ENCODE measurements at regions not wholly inside any gene's neighbourhood (a gene's known extent, or its start where the extent isn't known, plus 50 kb on each side); places are given as distances from the start of the nearest gene placed in this dataset.

DNA sequence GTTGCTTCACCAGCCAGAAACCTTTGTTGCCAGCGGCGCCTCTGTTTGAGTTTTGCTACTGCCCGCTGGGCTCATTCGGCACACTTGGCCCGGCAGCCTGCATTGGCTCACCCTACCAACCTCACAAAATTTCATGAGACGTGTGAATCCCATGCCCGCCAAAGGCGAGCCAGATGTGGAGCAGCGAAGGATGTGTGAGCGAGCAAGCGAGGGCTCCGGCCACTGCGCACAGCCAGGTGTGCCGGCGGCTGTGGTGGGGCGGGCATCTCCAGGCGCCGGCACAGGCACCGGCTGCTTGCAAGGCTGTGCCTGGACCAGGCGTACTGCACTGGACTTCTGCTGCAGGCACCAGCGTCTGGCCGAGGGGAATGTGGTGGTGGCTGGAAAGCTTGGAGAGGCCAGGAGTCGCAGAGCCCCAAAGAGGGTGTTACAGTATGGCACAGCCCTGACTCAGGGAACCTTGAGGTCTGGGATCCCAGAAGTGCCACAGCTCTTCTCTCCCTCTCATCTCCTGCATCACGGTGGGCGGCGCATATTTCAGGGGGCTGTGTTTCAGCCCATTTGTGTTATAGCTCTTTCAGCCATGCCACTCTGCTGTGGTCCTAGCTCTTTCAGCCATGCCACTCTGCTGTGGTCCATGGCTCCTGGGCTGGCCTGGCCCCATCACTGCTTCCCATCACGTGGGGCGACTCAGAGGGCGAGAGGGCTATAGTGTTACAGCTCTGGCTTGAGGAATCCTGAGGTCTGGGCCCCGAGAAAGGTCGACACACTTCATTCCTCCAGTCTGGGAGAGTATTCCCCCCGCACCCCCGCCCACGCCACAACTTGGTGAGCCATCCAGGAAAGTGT is 592.0 kb upstream of the SLITRK5 start:
- ChIA-PET CTCF (no interaction called here), POLR2A (no interaction called here)
- BruUV-seq (replicated peaks): no TSS peak
- no peaks in the 10 kb centered on the region for H3K36me3 ChIP-seq (ENCODE audit: control insufficient read depth, insufficient read depth, low read length)
- intact Hi-C loops (cut with micrococcal nuclease; ENCODE audit: unreplicated experiment): no loop called here
- in situ Hi-C loops (cut with HindIII; ENCODE audit: low pct_unique_long_range_greater_than_20kb, low sequenced_read_pairs): no loop called here
- no peaks in the 10 kb centered on the region; the same call in 1 of the 2 replicates for H3K9me3 ChIP-seq (ENCODE audit: control insufficient read depth, insufficient read depth, low read depth, low read length)
- TF ChIP-seq, protein P1, sequence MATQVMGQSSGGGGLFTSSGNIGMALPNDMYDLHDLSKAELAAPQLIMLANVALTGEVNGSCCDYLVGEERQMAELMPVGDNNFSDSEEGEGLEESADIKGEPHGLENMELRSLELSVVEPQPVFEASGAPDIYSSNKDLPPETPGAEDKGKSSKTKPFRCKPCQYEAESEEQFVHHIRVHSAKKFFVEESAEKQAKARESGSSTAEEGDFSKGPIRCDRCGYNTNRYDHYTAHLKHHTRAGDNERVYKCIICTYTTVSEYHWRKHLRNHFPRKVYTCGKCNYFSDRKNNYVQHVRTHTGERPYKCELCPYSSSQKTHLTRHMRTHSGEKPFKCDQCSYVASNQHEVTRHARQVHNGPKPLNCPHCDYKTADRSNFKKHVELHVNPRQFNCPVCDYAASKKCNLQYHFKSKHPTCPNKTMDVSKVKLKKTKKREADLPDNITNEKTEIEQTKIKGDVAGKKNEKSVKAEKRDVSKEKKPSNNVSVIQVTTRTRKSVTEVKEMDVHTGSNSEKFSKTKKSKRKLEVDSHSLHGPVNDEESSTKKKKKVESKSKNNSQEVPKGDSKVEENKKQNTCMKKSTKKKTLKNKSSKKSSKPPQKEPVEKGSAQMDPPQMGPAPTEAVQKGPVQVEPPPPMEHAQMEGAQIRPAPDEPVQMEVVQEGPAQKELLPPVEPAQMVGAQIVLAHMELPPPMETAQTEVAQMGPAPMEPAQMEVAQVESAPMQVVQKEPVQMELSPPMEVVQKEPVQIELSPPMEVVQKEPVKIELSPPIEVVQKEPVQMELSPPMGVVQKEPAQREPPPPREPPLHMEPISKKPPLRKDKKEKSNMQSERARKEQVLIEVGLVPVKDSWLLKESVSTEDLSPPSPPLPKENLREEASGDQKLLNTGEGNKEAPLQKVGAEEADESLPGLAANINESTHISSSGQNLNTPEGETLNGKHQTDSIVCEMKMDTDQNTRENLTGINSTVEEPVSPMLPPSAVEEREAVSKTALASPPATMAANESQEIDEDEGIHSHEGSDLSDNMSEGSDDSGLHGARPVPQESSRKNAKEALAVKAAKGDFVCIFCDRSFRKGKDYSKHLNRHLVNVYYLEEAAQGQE (IDR thresholded peaks at IDR 0.05; ENCODE audit: insufficient read depth in 1 of 2, low read depth in 2 of 2, low read length in 1 of 2): no peak
- TF ChIP-seq POLR2AphosphoS5 (IDR thresholded peaks at IDR 0.05; ENCODE audit: low read depth, low read length) (no peak), TCF7L2 (IDR thresholded peaks at IDR 0.05; ENCODE audit: low read depth, low read length) (no peak), SIN3A (IDR thresholded peaks at IDR 0.05; ENCODE audit: borderline replicate concordance, insufficient read depth, low read depth, low read length) (no peak)
- TF ChIP-seq, protein P2, sequence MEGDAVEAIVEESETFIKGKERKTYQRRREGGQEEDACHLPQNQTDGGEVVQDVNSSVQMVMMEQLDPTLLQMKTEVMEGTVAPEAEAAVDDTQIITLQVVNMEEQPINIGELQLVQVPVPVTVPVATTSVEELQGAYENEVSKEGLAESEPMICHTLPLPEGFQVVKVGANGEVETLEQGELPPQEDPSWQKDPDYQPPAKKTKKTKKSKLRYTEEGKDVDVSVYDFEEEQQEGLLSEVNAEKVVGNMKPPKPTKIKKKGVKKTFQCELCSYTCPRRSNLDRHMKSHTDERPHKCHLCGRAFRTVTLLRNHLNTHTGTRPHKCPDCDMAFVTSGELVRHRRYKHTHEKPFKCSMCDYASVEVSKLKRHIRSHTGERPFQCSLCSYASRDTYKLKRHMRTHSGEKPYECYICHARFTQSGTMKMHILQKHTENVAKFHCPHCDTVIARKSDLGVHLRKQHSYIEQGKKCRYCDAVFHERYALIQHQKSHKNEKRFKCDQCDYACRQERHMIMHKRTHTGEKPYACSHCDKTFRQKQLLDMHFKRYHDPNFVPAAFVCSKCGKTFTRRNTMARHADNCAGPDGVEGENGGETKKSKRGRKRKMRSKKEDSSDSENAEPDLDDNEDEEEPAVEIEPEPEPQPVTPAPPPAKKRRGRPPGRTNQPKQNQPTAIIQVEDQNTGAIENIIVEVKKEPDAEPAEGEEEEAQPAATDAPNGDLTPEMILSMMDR (IDR thresholded peaks at IDR 0.05): no peak
- ATAC-seq: no peak
- H3K27me3 ChIP-seq (ENCODE audit: control insufficient read depth, insufficient read depth, low read length): no peaks in the 10 kb centered on the region
- no peak for DNase-seq (ENCODE audit: low read depth, low spot score)
- H3K4me1 ChIP-seq (ENCODE audit: control insufficient read depth, insufficient read depth, low read length): no peaks in the 10 kb centered on the region
- no peak overlapping the region for H3K4me3 ChIP-seq (ENCODE audit: low read depth in 2 of 2, low read length in 2 of 2)
- no peak overlapping the region for H3K27ac ChIP-seq (ENCODE audit: low read length)

DNA sequence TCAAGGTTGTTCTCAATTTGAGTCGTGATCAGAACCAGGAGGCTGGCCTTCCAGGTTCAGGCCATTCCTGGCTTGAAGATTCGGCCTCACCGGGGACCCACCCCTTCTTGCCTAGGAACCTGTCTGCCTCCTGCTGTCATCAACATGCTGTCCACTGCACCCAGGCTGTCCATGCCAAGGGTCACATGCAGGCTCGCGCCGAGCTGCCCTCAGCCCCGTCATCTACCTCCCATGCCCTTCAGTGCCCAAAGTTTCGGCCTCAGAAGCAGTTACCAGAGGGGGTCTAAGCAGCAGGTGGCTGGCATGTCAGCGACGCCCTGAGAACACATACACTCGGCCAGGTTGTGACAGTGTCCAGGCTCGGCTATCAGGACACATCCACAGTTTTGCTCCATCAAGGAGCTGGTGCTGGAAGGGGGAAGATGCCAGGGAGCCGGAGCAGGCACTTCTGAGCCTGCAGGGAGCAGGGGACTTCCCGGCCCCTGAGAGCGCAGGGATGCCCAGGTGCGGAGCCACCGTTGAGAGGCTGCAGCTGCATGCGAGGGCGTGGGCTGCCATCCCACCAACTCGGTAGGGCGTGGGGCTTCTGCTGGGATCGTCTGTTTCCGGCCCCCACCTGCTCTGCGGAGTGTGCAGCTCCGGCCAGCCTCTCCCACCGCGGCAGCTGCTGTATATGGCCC is 590.9 kb upstream of the SLITRK5 start:
- H3K9me3 ChIP-seq (ENCODE audit: control insufficient read depth, insufficient read depth, low read depth, low read length): no peaks in the 10 kb centered on the region; the same call in 1 of the 2 replicates
- no peaks in the 10 kb centered on the region for H3K36me3 ChIP-seq (ENCODE audit: control insufficient read depth, insufficient read depth, low read length)
- no peak for DNase-seq (ENCODE audit: low read depth, low spot score)
- no peaks in the 10 kb centered on the region for H3K27me3 ChIP-seq (ENCODE audit: control insufficient read depth, insufficient read depth, low read length)
- no peaks in the 10 kb centered on the region for H3K4me1 ChIP-seq (ENCODE audit: control insufficient read depth, insufficient read depth, low read length)
- no TSS peak for BruUV-seq (replicated peaks)
- CTCF ChIA-PET: no interaction called here
- H3K4me3 ChIP-seq (ENCODE audit: low read depth in 2 of 2, low read length in 2 of 2): no peak overlapping the region
- intact Hi-C loops (cut with micrococcal nuclease; ENCODE audit: unreplicated experiment): no loop called here
- TF ChIP-seq TCF7L2 (IDR thresholded peaks at IDR 0.05; ENCODE audit: low read depth, low read length): no peak
- no peak for TF ChIP-seq SIN3A (IDR thresholded peaks at IDR 0.05; ENCODE audit: borderline replicate concordance, insufficient read depth, low read depth, low read length)
- TF ChIP-seq, protein P1 (IDR thresholded peaks at IDR 0.05; ENCODE audit: insufficient read depth in 1 of 2, low read depth in 2 of 2, low read length in 1 of 2): no peak
- no peak for TF ChIP-seq POLR2AphosphoS5 (IDR thresholded peaks at IDR 0.05; ENCODE audit: low read depth, low read length)
- TF ChIP-seq, protein P2 (IDR thresholded peaks at IDR 0.05): no peak
- ATAC-seq: no peak
- in situ Hi-C loops (cut with HindIII; ENCODE audit: low pct_unique_long_range_greater_than_20kb, low sequenced_read_pairs): no loop called here
- POLR2A ChIA-PET: no interaction called here
- H3K27ac ChIP-seq (ENCODE audit: low read length): no peak overlapping the region
